H9 (cell line): ENCODE measurements at regions not wholly inside any gene's neighbourhood (a gene's known extent, or its start where the extent isn't known, plus 50 kb on each side); places are given as distances from the start of the nearest gene placed in this dataset.

ENCODE experiments used
- DNase-seq: peaks from one replicate; pipeline ENCODE4 v3.0.0-alpha.2; 2017
- H2AFZ ChIP-seq: one replicate; pipeline ENCODE4 v1.6.1; 2013; ENCODE audit warnings: mild to moderate bottlenecking, low read length, control low read depth, moderate library complexity
- H2AK5ac ChIP-seq: 2 replicates; pipeline ENCODE4 v1.6.1; 2013; ENCODE audit warnings: low read length, control low read depth, mixed read lengths; ENCODE audit not compliant: insufficient read length
- H2BK120ac ChIP-seq: one replicate; pipeline ENCODE4 v1.6.1; 2013; ENCODE audit warnings: low read depth, mild to moderate bottlenecking, low read length, control low read depth, inconsistent platforms; ENCODE audit not compliant: poor library complexity, severe bottlenecking
- H2BK12ac ChIP-seq: 2 replicates; pipeline ENCODE4 v1.6.1; 2013; ENCODE audit warnings: low read length, control low read depth, mixed read lengths, low read depth; ENCODE audit not compliant: insufficient read length
- H2BK15ac ChIP-seq: 2 replicates; pipeline ENCODE4 v1.6.1; 2013; ENCODE audit warnings: low read depth, low read length, control low read depth
- H2BK20ac ChIP-seq: one replicate; pipeline ENCODE4 v1.6.1; 2013; ENCODE audit warnings: low read depth, mild to moderate bottlenecking, low read length, control low read depth, inconsistent platforms; ENCODE audit not compliant: poor library complexity, severe bottlenecking
- H2BK5ac ChIP-seq: 2 replicates; pipeline ENCODE4 v1.6.1; 2013; ENCODE audit warnings: low read length, control low read depth, mixed read lengths; ENCODE audit not compliant: insufficient read length
- H3K14ac ChIP-seq: 2 replicates; pipeline ENCODE4 v1.6.1; 2013; ENCODE audit warnings: low read length, control low read depth; ENCODE audit not compliant: insufficient read depth
- H3K18ac ChIP-seq: 2 replicates; pipeline ENCODE4 v1.6.1; 2013; ENCODE audit warnings: low read depth, mild to moderate bottlenecking, mixed read lengths, low read length, control low read depth; ENCODE audit not compliant: insufficient read length
- H3K23ac ChIP-seq: 2 replicates; pipeline ENCODE4 v1.6.1; 2013; ENCODE audit warnings: low read length, control low read depth, mixed read lengths, low read depth; ENCODE audit not compliant: insufficient read length
- H3K23me2 ChIP-seq: 2 replicates; pipeline ENCODE4 v1.6.1; 2013; ENCODE audit warnings: low read depth, mild to moderate bottlenecking, mixed read lengths, low read length, control low read depth; ENCODE audit not compliant: insufficient read length, poor library complexity, severe bottlenecking
- H3K27ac ChIP-seq: 2 replicates; pipeline ENCODE4 v1.5.1; 2013; ENCODE audit warnings: low read length, control low read depth, mixed read lengths, low read depth; ENCODE audit not compliant: insufficient read length
- H3K27me3 ChIP-seq: 2 replicates; pipeline ENCODE4 v1.6.1; 2013; ENCODE audit warnings: low read length, control low read depth, inconsistent platforms; ENCODE audit not compliant: insufficient read depth
- H3K4ac ChIP-seq: 2 replicates; pipeline ENCODE4 v1.6.1; 2013; ENCODE audit warnings: low read depth, mild to moderate bottlenecking, control low read depth, inconsistent platforms, low read length, moderate library complexity
- H3K4me1 ChIP-seq: 2 replicates; pipeline ENCODE4 v1.6.1; 2013; ENCODE audit warnings: low read length, control low read depth, inconsistent platforms; ENCODE audit not compliant: insufficient read depth
- H3K4me2 ChIP-seq: 2 replicates; pipeline ENCODE4 v1.6.1; 2013; ENCODE audit warnings: low read length, control low read depth, mixed read lengths; ENCODE audit not compliant: insufficient read length, insufficient read depth
- H3K56ac ChIP-seq: 2 replicates; pipeline ENCODE4 v1.6.1; 2013; ENCODE audit warnings: low read depth, mild to moderate bottlenecking, mixed read lengths, low read length, control low read depth; ENCODE audit not compliant: insufficient read length
- H3K79me1 ChIP-seq: 2 replicates; pipeline ENCODE4 v1.6.1; 2013; ENCODE audit warnings: low read depth, mild to moderate bottlenecking, moderate library complexity, low read length, control low read depth, inconsistent platforms; ENCODE audit not compliant: insufficient read depth, poor library complexity, severe bottlenecking
- H3K79me2 ChIP-seq: 2 replicates; pipeline ENCODE4 v1.6.1; 2013; ENCODE audit warnings: low read length, control low read depth, inconsistent platforms; ENCODE audit not compliant: insufficient read depth
- H3K9ac ChIP-seq: 2 replicates; pipeline ENCODE4 v1.6.1; 2013; ENCODE audit warnings: low read length, control low read depth, mixed read lengths; ENCODE audit not compliant: insufficient read length; ENCODE audit errors: extremely low read depth
- H3K9me3 ChIP-seq: one replicate; pipeline ENCODE4 v1.6.1; 2013; ENCODE audit warnings: low read depth, low read length, inconsistent platforms; ENCODE audit not compliant: control insufficient read depth
- H3T11ph ChIP-seq: one replicate; pipeline ENCODE4 v1.6.1; 2013; ENCODE audit warnings: mild to moderate bottlenecking, low read length, control low read depth, inconsistent platforms
- H4K20me1 ChIP-seq: one replicate; pipeline ENCODE4 v1.6.1; 2013; ENCODE audit not compliant: control insufficient read depth, insufficient read length, insufficient read depth
- H4K5ac ChIP-seq: 2 replicates; pipeline ENCODE4 v1.6.1; 2013; ENCODE audit warnings: low read depth, mild to moderate bottlenecking, mixed read lengths, low read length, control low read depth; ENCODE audit not compliant: insufficient read length
- H4K8ac ChIP-seq: replicated peaks from 2 replicates; pipeline ENCODE4 v1.6.1; 2013; ENCODE audit warnings: low read length, control low read depth, mixed read lengths, low read depth; ENCODE audit not compliant: insufficient read length
- H4K91ac ChIP-seq: 2 replicates; pipeline ENCODE4 v1.6.1; 2013; ENCODE audit warnings: low read depth, mild to moderate bottlenecking, moderate library complexity, mixed read lengths, low read length, control low read depth; ENCODE audit not compliant: insufficient read length
- H3K27ac Mint-ChIP-seq, 3 experiments: 2 replicates in 2 of 3; 3 replicates in 1 of 3; pipeline ENCODE4 v1.8.0; 2020 to 2021; ENCODE audit warnings: mixed read lengths in 3 of 3, mild to moderate bottlenecking in 1 of 3, moderate library complexity in 1 of 3
- H3K27me3 Mint-ChIP-seq: 2 replicates; pipeline ENCODE4 v1.8.0; 2021; ENCODE audit warnings: low read depth, mild to moderate bottlenecking, moderate library complexity, mixed read lengths
- H3K36me3 Mint-ChIP-seq, 3 experiments: 2 replicates in 2 of 3; 3 replicates in 1 of 3; pipeline ENCODE4 v1.8.0; 2020 to 2021; ENCODE audit warnings: low read depth in 3 of 3, mixed read lengths in 3 of 3; ENCODE audit not compliant: insufficient read depth in 1 of 3
- H3K4me1 Mint-ChIP-seq, 2 experiments: 2 replicates each; pipeline ENCODE4 v1.8.0; 2020; ENCODE audit warnings: mixed read lengths in 2 of 2
- H3K4me3 Mint-ChIP-seq, 2 experiments: 2 replicates in 1 of 2; 3 replicates in 1 of 2; pipeline ENCODE4 v1.8.0; 2020 to 2021; ENCODE audit warnings: mild to moderate bottlenecking in 2 of 2, mixed read lengths in 2 of 2, moderate library complexity in 1 of 2
- H3K9me3 Mint-ChIP-seq, 2 experiments: 2 replicates in 1 of 2; 3 replicates in 1 of 2; pipeline ENCODE4 v1.8.0; 2020; ENCODE audit warnings: mild to moderate bottlenecking in 2 of 2, mixed read lengths in 2 of 2, moderate library complexity in 1 of 2
- WGBS: extraction: QIAGEN DNeasy Blood & Tissue Kit; methylation state at CpG from one replicate; pipeline ENCODE4 v1.1.7; 2013; ENCODE audit warnings: missing lambda C conversion rate, low lambda C conversion rate, mixed read lengths; ENCODE audit not compliant: insufficient read length; ENCODE audit errors: extremely low coverage; 5-methylcytosine and 5-hydroxymethylcytosine counted together
- TF ChIP-seq, protein P1 (sequence below): fragments of 200-600 bp; sonication (generic); conservative IDR thresholded peaks from 3 replicates; pipeline ENCODE4 v1.8.0; 2021; ENCODE audit warnings: antibody characterized with exemption, mild to moderate bottlenecking

- no peak overlapping the region for H3K56ac ChIP-seq
- H3K4ac ChIP-seq: no peak overlapping the region
- no peak overlapping the region for H2BK120ac ChIP-seq
- no peak overlapping the region for H3K4me3 Mint-ChIP-seq
- H2BK12ac ChIP-seq: no peak overlapping the region
- no peak overlapping the region for H3T11ph ChIP-seq
- H3K27ac ChIP-seq: no peak overlapping the region
- H3K27me3 ChIP-seq: no peaks in the 10 kb centered on the region
- no peak overlapping the region for H4K91ac ChIP-seq
- H4K8ac ChIP-seq: no peak overlapping the region
- no peak overlapping the region for H3K9ac ChIP-seq
- no peak overlapping the region for H3K4me2 ChIP-seq
- no peaks in the 10 kb centered on the region for H3K4me1 ChIP-seq
- no peak overlapping the region for H2BK5ac ChIP-seq
- WGBS: no CpG with 5 or more reads among the region's 3 CpGs
- no peaks in the 10 kb centered on the region for H3K4me1 Mint-ChIP-seq
- DNase-seq: no peak
- H3K23me2 ChIP-seq: no peaks in the 10 kb centered on the region
- no peak overlapping the region for H2AK5ac ChIP-seq
- H3K14ac ChIP-seq: no peak overlapping the region
- TF ChIP-seq, protein P1, sequence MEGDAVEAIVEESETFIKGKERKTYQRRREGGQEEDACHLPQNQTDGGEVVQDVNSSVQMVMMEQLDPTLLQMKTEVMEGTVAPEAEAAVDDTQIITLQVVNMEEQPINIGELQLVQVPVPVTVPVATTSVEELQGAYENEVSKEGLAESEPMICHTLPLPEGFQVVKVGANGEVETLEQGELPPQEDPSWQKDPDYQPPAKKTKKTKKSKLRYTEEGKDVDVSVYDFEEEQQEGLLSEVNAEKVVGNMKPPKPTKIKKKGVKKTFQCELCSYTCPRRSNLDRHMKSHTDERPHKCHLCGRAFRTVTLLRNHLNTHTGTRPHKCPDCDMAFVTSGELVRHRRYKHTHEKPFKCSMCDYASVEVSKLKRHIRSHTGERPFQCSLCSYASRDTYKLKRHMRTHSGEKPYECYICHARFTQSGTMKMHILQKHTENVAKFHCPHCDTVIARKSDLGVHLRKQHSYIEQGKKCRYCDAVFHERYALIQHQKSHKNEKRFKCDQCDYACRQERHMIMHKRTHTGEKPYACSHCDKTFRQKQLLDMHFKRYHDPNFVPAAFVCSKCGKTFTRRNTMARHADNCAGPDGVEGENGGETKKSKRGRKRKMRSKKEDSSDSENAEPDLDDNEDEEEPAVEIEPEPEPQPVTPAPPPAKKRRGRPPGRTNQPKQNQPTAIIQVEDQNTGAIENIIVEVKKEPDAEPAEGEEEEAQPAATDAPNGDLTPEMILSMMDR: no peak
- H3K27me3 Mint-ChIP-seq: no peaks in the 10 kb centered on the region
- H3K79me2 ChIP-seq: no peaks in the 10 kb centered on the region
- peaks cover 0 to 11% of the 10 kb centered on the region in 2 experiments; a peak in 4 of 5 replicates for H3K9me3 Mint-ChIP-seq
- H2AFZ ChIP-seq: no peak overlapping the region
- no peaks in the 10 kb centered on the region for H4K20me1 ChIP-seq
- no peak overlapping the region for H2BK15ac ChIP-seq
- H3K27ac Mint-ChIP-seq: no peak overlapping the region
- no peak overlapping the region for H3K23ac ChIP-seq
- peaks cover 0 to 2% (median 0%) of the 10 kb centered on the region in 3 experiments; a peak in 1 of 7 replicates for H3K36me3 Mint-ChIP-seq
- no peak overlapping the region for H3K18ac ChIP-seq
- H4K5ac ChIP-seq: no peak overlapping the region
- H3K9me3 ChIP-seq: no peaks in the 10 kb centered on the region
- no peak overlapping the region for H2BK20ac ChIP-seq
- H3K79me1 ChIP-seq: no peaks in the 10 kb centered on the region
Measured at GRCh38 chr12:60391051-60391450, 795.2 kb downstream of the SLC16A7 start.
